ENCODE measurements at regions not wholly inside any gene's neighbourhood (a gene's known extent, or its start where the extent isn't known, plus 50 kb on each side); places are given as distances from the start of the nearest gene placed in this dataset.
"Not testable (repeated sequence)": the region's sequence is repeated elsewhere in the genome, so short reads cannot be mapped to it uniquely, and the experiment has no call there.

GRCh38 chr9:108393481-108394001 is 462.2 kb downstream of the ACTL7B start:
- not testable (repeated sequence) for DNase-seq

GRCh38 chr9:108392877-108393276 is 462.9 kb downstream of the ACTL7B start:
- no peak for DNase-seq

- no peak for DNase-seq
These were observed 466.7 kb downstream of the ACTL7B start for GRCh38 chr9:108389056-108389455.

DNA sequence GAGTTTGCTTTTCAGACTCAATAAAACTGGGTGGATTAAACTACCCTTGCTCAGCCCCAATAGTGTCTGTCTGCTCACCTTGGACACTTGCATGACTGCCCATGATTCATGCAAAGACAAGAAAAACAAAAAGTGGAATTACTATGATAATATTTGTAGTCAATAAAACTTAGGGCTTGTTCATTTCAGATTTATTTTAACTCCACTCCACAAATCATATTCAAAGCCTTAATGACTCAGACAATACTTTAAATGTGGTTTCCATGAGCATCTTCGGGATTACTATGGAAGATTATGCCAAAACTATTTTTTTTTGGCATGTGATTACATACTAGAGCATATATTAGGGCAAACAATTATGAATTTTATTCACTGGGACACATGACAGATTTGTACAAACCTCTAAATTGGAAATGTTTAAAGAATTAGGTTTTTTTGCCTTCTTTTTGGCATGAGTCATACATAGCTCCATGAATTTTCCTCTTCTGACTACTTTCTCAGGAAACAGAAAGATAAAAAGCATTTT is 468.9 kb downstream of the ACTL7B start:
- DNase-seq, result no peak

DNA sequence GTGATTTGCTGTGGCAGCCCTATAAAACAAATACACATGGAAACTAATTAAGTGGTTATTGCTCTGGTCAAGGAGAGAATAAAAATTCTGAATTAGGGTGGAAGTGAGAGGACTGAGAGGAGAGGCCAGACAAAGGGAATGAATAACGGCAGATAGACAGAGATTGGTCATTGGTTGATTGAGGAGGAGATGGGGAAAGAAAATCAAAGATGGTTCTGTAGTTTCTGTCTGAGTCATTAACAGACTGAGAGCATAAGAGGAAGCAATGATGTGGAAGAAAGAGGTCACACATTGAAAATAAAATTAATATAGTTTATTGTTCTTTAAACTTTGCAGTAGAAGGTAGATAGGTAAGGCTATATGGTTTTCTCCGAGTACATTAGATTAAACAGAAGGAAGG is 469.8 kb downstream of the ACTL7B start:
- no peak for DNase-seq

DNA sequence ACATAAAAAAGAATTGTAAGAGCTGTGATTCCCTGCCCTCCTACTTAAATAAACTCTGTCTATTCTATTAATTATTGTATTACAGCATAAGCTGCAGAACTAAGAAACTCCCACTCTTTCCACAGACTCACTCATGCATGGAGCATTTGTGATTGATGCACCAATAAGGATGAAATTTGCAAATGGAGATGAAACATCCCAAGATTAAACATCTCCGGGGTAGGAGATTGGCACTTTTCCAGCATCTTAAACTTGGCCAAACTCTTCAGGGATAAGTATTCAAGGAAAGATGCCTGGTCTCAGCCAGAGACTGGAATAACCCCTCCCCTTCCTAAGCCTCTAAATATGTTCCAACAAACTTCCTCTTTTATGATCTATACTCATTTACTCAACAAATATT is 472.0 kb downstream of the ACTL7B start:
- DNase-seq, result no peak

- DNase-seq, result no peak
These were observed 473.5 kb downstream of the ACTL7B start for GRCh38 chr9:108382310-108382709.

DNA sequence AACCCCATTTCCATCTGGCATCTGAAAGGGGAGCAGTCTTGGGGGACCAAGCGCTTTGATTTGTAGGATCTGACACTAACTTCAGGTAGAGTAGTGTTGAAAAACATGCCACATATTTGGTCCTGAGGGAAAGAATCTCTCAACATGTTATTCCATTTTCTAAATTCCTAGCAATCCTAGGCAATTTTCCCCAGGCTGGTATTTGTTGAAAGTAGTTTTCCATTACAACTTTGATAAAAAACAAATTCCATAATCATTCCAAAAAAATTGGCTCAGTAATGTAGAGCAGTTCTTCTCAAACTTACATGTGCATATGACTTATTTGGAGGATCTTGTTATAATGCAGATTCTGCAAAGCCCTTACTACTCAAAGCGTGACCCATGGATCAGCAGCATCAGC is 477.9 kb downstream of the ACTL7B start:
- DNase-seq, result no peak

DNA sequence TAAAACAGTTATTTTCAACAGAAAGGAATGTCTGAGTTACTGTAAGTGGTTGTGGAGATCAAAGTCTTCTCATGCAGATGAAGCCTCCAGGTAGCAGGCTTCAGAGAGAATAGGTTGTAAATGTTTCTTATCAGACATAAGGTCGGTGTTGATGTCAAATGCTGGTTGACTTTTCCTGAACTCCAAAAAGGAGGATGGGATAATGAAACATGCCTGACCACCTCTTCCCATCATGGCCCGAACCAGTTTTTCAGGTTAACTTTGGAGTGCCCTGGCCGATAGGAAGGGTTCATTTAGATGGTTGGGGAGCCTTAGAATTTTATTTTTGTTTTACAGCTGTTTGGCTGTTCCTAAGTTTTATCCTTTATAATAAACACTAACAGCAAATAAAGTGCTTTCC is 478.4 kb downstream of the ACTL7B start:
- DNase-seq, result no peak

DNA sequence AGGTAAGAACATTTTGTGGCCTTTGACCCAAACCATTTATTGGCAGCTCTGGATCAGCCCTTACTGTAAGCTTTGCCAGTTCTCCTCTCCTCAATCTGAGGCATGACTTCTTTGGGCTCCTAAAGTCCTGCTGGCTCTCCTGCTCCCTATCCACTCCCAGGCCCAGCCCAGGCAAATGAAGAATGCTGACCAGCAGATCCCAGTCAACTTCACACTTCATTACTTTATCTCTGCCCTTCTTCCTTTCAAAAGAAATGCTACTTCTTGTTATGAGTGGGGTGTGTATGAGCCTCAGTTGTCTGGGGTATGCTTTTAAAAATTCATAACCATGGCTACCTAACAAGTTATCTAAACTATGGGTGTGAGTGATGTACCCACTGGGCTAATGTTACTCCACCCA is 479.6 kb downstream of the ACTL7B start:
- DNase-seq, result no peak

- no peak for DNase-seq
These were observed 481.2 kb downstream of the ACTL7B start for GRCh38 chr9:108374626-108375025.

DNA sequence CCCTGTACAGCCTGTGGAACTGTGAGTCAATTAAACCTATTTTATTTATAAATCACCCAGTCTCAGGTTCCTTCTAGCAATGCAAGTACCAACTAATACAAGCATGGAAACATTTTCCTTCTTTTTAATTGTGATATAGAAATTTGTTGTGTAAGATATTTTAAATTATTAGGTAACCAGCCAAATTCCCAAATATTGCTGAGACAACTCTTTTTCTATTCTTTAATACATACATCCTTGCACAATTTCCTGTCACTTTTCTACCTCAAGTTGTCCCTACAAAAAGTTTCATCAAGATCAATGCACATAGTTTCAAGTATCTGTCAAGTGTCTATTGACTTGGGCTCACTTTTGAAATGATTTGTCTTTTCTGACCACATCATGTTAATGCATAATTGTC is 488.6 kb downstream of the ACTL7B start:
- no peak for DNase-seq

- DNase-seq, result no peak
These were observed 492.5 kb downstream of the ACTL7B start for GRCh38 chr9:108363311-108363710.

DNA sequence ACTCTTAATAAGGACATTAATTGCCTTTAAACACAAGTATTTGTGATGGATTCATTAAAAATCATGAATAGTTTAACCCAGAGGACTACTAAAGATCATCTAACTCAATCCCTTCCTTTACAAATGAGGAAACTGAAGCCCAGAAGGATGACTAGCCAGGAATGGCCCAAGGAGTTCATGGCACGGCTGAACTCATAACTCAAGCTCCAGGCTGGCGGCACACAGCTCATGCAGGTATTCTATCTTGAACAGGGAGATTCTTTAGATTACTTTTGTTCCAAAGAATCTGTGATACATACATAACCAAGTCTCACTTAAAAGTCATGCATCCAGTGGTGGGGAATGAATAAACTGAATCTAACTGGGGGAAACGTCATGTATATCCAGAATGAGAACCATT is 495.5 kb downstream of the ACTL7B start:
- no peak for DNase-seq

GRCh38 chr9:108356806-108357205 is 499.0 kb downstream of the ACTL7B start:
- no peak for DNase-seq

- no peak for DNase-seq
These were observed 504.2 kb downstream of the ACTL7B start for GRCh38 chr9:108351571-108351970.

DNA sequence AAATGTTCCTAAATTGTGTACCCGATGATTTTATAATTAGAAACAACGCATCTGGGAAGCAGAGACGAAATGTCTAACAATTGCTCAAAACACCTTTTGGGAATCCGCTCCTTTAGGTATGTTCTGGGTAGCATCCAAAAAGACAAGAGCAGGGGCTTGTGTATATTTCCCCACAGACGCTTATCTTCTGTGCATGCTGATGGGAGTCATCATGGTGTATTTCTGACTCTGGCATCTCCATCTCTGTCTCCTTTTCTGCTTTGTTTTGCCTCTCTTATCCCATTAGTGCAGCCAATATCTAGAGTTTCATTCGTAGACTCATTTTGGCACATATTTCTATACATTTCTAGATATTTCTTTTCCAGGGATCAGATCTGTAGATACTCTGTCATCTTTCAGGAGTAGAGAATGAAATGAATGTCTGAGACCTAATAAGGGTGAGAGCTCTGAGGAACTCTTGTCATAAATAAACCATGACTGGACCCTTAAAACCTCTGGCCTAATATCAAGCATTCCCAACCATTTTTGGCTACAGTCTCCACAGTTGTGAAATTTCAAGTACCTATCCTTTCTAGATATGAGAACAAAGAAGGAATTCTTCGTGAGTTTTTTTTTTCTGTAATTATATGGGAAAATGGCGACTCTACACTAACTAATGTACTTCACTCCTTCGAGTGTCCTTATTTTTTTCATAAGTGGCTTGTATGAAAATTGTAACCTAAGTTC is 508.2 kb downstream of the ACTL7B start:
- DNase-seq, result no peak

- DNase-seq, result no peak
These were observed 510.0 kb downstream of the ACTL7B start for GRCh38 chr9:108345826-108346225.

- DNase-seq, result no peak
These were observed 516.5 kb downstream of the ACTL7B start for GRCh38 chr9:108339251-108339650.

DNA sequence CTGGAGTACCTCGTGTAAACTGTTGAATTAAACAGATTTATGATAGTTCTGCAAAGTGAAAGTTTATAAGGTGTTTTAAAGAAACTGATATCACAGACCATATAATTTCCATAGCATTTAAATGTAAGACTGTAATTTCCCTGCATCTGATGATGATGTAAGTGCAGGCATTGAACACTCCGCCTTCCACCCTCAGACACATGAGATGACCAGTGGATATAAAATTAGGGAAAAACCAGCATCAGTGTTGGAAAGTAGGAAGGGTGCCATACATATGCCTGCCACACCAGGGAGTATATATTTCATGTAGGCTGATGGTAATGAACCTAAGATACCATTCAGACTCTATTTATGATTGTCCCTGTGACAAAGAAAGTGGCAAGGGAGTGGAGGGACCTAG is 519.2 kb downstream of the ACTL7B start:
- no peak for DNase-seq

DNA sequence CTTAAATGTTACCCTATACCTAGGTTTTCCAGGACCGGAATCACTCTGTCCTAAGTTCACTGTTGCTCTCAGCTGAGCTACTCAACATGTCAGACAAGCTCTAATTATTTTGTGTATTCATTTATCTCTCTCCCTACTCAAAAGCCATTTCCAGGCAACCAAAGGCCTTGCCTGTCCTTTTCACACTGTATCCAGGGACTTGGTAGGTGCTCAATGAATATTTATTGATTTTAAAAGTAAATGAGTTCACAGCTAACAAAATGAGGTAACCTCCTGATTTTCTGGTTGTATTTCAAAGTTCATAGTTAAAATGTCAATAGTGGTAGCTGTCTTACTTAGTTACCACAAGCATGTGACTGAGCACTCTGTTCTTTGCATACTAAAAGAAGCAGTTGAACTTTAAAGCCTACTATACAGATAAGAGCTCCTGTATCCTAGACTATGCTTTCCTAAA is 522.2 kb downstream of the ACTL7B start:
- no peak for DNase-seq

DNA sequence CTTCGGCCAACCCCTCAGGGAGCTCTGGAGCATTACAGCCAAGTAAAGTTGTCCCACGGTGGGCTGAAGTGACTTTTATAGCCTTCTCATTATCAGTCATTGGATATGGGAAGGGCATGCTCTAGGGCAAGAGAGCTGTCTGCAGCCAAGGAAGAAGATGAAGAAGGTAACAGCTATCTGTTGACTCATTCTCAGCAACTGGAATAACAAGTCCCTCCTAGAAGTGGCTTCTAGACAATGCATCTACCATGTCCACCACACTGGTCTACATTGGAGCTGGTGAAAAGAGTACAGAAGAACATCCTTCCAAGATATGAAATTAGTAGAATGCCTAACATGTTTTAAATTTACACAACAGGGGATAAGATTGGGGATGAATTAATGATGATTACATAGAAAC is 524.2 kb downstream of the ACTL7B start:
- DNase-seq, result no peak

DNA sequence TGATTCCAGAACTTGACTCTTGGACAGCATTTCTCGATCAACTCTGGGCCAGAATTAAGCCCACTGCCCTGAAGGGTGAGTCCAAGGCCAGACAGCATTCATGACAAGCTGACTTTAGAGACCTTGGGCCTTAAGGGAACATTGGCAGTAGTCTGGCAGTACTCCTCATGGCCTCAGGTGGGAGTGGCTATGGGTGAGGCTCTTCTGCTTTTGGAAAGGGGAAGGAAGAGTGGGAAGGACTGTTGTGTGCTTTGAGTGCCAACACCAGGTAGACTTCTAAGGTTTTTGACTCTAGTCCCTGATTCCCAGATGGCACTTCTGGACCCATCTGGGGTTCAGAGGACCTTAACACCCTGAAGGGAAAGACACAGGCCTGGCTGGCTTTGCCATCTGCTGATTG is 530.4 kb downstream of the ACTL7B start:
- DNase-seq, result no peak

DNA sequence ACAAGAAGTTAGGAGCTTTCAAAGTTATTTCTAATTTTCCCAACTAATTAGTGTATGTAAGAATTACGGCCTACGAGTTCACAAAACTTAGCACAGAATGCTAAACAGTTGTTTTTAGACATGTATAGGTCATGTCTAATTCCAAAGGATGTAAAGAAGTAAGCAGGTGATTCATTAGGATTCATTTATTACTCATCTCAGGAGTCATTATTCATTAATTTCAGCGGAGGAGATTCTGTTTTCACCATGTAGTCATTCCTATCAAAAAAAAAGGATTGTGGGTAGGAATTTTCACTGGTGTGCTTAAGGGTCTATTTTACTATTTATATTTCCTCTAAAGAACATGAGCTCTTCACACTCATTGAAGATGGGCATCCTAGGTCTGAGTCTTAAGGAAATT is 532.2 kb downstream of the ACTL7B start:
- DNase-seq, result no peak
